ENCODE measurements at regions not wholly inside any gene's neighbourhood (a gene's known extent, or its start where the extent isn't known, plus 50 kb on each side); places are given as distances from the start of the nearest gene placed in this dataset.

DNA sequence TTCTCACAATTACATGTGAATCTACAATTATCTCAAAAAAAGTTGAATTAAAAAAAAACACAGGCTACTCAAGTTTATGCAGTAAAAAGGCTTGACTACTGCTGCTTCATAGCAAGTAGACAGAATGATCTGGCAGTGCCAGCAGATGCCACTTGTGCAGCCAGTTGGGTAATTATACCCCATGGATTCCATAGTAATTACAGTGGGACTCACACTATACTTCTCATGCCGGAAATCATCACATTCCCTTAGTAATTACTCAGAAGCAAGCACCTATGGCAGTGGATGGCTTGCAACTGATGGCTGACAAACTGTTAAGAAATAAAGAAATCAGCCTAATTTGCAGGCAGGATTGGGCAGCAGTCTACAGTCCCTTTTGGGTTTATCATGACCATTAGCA is 463.2 kb upstream of the KLF4 start:
- TF ChIP-seq EZH2 (IDR thresholded peaks at IDR 0.05; ENCODE audit: low read depth, unreplicated experiment) (no peak), CREB1 (CRISPR knock-in tag; IDR thresholded peaks at IDR 0.05; ENCODE audit: low read depth) (no peak), CTCF (conservative IDR thresholded peaks at IDR 0.05; ENCODE audit: low read depth in 2 of 2) (no peak), JUNB (IDR thresholded peaks at IDR 0.05; ENCODE audit: unreplicated experiment) (no peak), ETS1 (IDR thresholded peaks at IDR 0.05) (no peak), NANOG (IDR thresholded peaks at IDR 0.05; ENCODE audit: borderline replicate concordance) (no peak), EZH2phosphoT487 (IDR thresholded peaks at IDR 0.05; ENCODE audit: unreplicated experiment) (no peak)
- TF ChIP-seq, protein P1, sequence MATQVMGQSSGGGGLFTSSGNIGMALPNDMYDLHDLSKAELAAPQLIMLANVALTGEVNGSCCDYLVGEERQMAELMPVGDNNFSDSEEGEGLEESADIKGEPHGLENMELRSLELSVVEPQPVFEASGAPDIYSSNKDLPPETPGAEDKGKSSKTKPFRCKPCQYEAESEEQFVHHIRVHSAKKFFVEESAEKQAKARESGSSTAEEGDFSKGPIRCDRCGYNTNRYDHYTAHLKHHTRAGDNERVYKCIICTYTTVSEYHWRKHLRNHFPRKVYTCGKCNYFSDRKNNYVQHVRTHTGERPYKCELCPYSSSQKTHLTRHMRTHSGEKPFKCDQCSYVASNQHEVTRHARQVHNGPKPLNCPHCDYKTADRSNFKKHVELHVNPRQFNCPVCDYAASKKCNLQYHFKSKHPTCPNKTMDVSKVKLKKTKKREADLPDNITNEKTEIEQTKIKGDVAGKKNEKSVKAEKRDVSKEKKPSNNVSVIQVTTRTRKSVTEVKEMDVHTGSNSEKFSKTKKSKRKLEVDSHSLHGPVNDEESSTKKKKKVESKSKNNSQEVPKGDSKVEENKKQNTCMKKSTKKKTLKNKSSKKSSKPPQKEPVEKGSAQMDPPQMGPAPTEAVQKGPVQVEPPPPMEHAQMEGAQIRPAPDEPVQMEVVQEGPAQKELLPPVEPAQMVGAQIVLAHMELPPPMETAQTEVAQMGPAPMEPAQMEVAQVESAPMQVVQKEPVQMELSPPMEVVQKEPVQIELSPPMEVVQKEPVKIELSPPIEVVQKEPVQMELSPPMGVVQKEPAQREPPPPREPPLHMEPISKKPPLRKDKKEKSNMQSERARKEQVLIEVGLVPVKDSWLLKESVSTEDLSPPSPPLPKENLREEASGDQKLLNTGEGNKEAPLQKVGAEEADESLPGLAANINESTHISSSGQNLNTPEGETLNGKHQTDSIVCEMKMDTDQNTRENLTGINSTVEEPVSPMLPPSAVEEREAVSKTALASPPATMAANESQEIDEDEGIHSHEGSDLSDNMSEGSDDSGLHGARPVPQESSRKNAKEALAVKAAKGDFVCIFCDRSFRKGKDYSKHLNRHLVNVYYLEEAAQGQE (IDR thresholded peaks at IDR 0.05; ENCODE audit: unreplicated experiment), result no peak

Data from GM23338 (cell line).